CD8-positive, alpha-beta memory T cell (primary cell): ENCODE measurements at regions not wholly inside any gene's neighbourhood (a gene's known extent, or its start where the extent isn't known, plus 50 kb on each side); places are given as distances from the start of the nearest gene placed in this dataset.

ENCODE experiments used
- CTCF ChIA-PET: fragments of 350-600 bp; sonication (Branson Sonifier 250); formaldehyde crosslinking; loops from one replicate; lab custom pipeline; 2021; ENCODE audit warnings: antibody characterized with exemption; lab: Charles Lee
- POLR2A ChIA-PET: fragments of 350-600 bp; sonication (Branson Sonifier 250); formaldehyde crosslinking; loops from one replicate; lab custom pipeline; 2021; ENCODE audit warnings: antibody characterized with exemption; lab: Charles Lee
- DNase-seq, 5 donors: peaks; one replicate each; pipeline versions ENCODE4 v3.0.0 to v3.0.0-alpha.2; 2020 to 2022; ENCODE audit warnings: mixed read lengths in 1 of 5
- H3K27ac ChIP-seq: one replicate; pipeline ENCODE4 v1.7.0; 2013; ENCODE audit warnings: low read depth, mild to moderate bottlenecking, low read length, moderate library complexity
- H3K27me3 ChIP-seq: 2 replicates; pipeline ENCODE4 v1.7.0; 2013; ENCODE audit warnings: low read length, mild to moderate bottlenecking; ENCODE audit not compliant: insufficient read depth, poor library complexity, severe bottlenecking
- H3K36me3 ChIP-seq: 2 replicates; pipeline ENCODE4 v1.7.0; 2013; ENCODE audit warnings: mild to moderate bottlenecking, low read length, moderate library complexity; ENCODE audit not compliant: insufficient read depth
- H3K4me1 ChIP-seq: 2 replicates; pipeline ENCODE4 v1.7.0; 2013; ENCODE audit warnings: mild to moderate bottlenecking, low read length, moderate library complexity; ENCODE audit not compliant: insufficient read depth
- H3K4me3 ChIP-seq: 2 replicates; pipeline ENCODE4 v1.7.0; 2013; ENCODE audit warnings: mild to moderate bottlenecking, low read length
- H3K9me3 ChIP-seq: 2 replicates; pipeline ENCODE4 v1.7.0; 2013; ENCODE audit warnings: mild to moderate bottlenecking, low read length
- H3K27ac Mint-ChIP-seq, 8 donors: one replicate each; pipeline ENCODE4 v1.8.0; 2020 to 2021; ENCODE audit warnings: mixed read lengths in 8 of 8, mild to moderate bottlenecking in 6 of 8, inconsistent platforms in 3 of 8, moderate library complexity in 3 of 8
- H3K27me3 Mint-ChIP-seq, 2 donors: one replicate each; pipeline ENCODE4 v1.8.0; 2020 to 2021; ENCODE audit warnings: mixed read lengths in 2 of 2, mild to moderate bottlenecking in 1 of 2, moderate library complexity in 1 of 2
- H3K36me3 Mint-ChIP-seq, 3 donors: one replicate each; pipeline ENCODE4 v1.8.0; 2020 to 2021; ENCODE audit warnings: mixed read lengths in 3 of 3, inconsistent platforms in 1 of 3, mild to moderate bottlenecking in 1 of 3
- H3K4me1 Mint-ChIP-seq, 3 donors: one replicate each; pipeline ENCODE4 v1.8.0; 2020 to 2021; ENCODE audit warnings: mixed read lengths in 3 of 3, inconsistent platforms in 1 of 3, mild to moderate bottlenecking in 1 of 3
- H3K4me3 Mint-ChIP-seq, 7 donors: one replicate each; pipeline ENCODE4 v1.8.0; 2020 to 2021; ENCODE audit warnings: mixed read lengths in 7 of 7, mild to moderate bottlenecking in 6 of 7, moderate library complexity in 4 of 7, inconsistent platforms in 2 of 7
- H3K9me3 Mint-ChIP-seq, 5 donors: one replicate each; pipeline ENCODE4 v1.8.0; 2020 to 2022; ENCODE audit warnings: mixed read lengths in 5 of 5, mild to moderate bottlenecking in 3 of 5, moderate library complexity in 2 of 5, inconsistent platforms in 1 of 5

DNA sequence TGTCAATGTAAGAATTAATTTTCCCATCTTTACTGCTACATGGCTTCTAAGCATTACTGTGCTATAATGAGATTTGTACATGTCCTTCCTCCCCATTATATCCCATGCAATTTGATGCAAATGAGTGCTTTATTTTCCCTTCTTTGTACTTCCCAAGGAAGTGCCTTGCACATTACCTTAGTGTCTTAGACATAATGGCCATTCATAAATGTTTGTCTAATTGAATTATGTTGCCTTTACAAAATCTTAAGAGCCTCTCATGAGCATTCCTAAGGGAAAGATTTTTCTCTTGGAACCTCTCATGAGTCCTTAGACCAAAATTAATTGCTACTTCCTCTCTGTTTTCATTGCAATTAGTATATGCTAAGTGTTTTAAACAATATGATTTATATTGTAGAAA lies 741.7 kb downstream of the RERGL start:
- peaks cover 5 to 31% (median 15%) of the 10 kb centered on the region in 5 donors for H3K9me3 Mint-ChIP-seq
- ChIA-PET POLR2A (no interaction called here), CTCF (no interaction called here)
- no peaks in the 10 kb centered on the region for H3K36me3 Mint-ChIP-seq
- no peak overlapping the region for H3K4me3 ChIP-seq
- no peak overlapping the region for H3K4me3 Mint-ChIP-seq
- no peaks in the 10 kb centered on the region for H3K9me3 ChIP-seq
- H3K4me1 ChIP-seq = no peaks in the 10 kb centered on the region
- H3K27ac ChIP-seq = no peak overlapping the region
- H3K27me3 ChIP-seq = no peaks in the 10 kb centered on the region
- H3K4me1 Mint-ChIP-seq = no peaks in the 10 kb centered on the region
- H3K36me3 ChIP-seq = no peaks in the 10 kb centered on the region
- no peak overlapping the region for H3K27ac Mint-ChIP-seq
- DNase-seq = no peak
- no peaks in the 10 kb centered on the region for H3K27me3 Mint-ChIP-seq

DNA sequence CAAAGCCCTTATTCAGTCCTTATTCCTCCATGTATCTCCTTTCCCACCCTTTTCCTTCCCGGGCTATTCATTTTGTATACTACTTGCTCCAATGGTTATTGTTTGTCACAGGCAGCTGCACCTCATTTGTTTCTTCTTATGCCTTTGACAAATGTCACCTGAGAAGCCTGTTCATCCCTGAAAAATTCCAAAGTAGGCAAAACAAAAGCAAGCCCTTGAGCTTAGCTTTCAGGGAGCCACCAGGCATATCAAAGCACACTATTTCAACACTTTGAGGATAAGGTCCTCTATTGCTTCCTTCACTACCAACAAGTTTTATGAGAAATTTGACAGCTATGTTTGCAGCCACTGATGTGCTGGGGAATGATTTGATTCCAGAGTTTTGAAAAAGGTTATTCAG lies 738.7 kb upstream of the LMO3 start:
- Histone ChIP-seq H3K27ac (no peak overlapping the region), H3K27me3 (no peaks in the 10 kb centered on the region), H3K9me3 (no peaks in the 10 kb centered on the region), H3K4me3 (no peak overlapping the region), H3K36me3 (no peaks in the 10 kb centered on the region), H3K4me1 (no peaks in the 10 kb centered on the region)
- POLR2A ChIA-PET = no interaction called here
- Mint-ChIP-seq H3K27me3 (no peaks in the 10 kb centered on the region), H3K4me3 (no peak overlapping the region), H3K4me1 (no peaks in the 10 kb centered on the region), H3K27ac (no peak overlapping the region), H3K36me3 (no peaks in the 10 kb centered on the region), H3K9me3 (peaks cover 7 to 36% (median 15%) of the 10 kb centered on the region in 5 donors)
- no peak for DNase-seq
- CTCF ChIA-PET = no interaction called here

DNA sequence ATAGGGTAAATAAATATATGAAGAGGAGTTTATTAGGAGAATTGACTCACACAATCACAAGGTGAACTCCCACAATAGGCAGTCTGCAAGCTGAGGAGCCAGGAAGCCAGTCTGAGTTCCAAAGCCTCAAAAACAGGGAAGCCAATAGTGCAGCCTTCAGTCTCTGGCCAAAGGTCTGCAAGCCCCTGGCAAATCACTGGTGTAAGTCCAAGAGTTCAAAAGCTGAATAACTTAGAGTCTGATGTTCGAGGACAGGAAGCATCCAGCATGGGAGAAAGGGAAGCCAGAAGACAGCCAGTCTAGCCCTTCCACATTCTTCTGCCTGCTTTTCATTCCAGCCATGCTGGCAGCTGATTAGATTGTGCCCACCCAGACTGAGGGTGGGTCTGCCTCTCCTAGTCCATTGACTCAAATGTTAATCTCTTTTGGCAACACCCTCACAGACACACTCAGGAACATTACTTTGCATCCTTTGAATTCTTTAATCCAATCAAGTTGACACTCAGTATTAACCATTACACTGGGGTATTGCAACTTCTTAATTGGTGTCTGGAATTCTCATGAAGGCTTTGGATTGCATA lies 736.5 kb upstream of the LMO3 start:
- ChIA-PET POLR2A (no interaction called here), CTCF (no interaction called here)
- no peaks in the 10 kb centered on the region for H3K36me3 Mint-ChIP-seq
- H3K27me3 Mint-ChIP-seq = no peaks in the 10 kb centered on the region
- Histone ChIP-seq H3K36me3 (no peaks in the 10 kb centered on the region), H3K27ac (no peak overlapping the region), H3K27me3 (no peaks in the 10 kb centered on the region), H3K9me3 (no peaks in the 10 kb centered on the region), H3K4me3 (no peak overlapping the region), H3K4me1 (no peaks in the 10 kb centered on the region)
- H3K9me3 Mint-ChIP-seq = peaks cover 9 to 26% (median 16%) of the 10 kb centered on the region in 5 donors
- H3K27ac Mint-ChIP-seq = no peak overlapping the region
- no peak overlapping the region for H3K4me3 Mint-ChIP-seq
- DNase-seq = no peak
- H3K4me1 Mint-ChIP-seq = no peaks in the 10 kb centered on the region

DNA sequence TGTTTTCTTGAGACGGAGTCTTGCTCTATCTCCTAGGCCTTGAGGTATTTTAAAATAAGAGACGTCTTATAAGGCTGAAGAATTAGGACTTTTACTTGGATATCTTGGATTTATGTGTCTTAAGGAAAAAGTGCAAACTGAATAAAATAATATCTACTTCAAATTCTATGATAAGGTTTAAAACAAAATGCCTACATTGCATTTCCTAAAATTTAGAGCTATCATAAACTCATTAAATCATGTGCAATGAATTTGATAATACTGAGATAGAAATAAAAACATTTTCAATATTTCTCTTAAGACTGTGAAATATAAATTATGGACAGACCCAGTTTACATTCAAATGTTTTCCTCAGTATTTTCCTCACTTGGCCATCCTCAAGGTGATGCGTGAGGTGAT lies 729.5 kb upstream of the LMO3 start:
- no peaks in the 10 kb centered on the region for H3K27me3 Mint-ChIP-seq
- no peak overlapping the region for H3K4me3 Mint-ChIP-seq

DNA sequence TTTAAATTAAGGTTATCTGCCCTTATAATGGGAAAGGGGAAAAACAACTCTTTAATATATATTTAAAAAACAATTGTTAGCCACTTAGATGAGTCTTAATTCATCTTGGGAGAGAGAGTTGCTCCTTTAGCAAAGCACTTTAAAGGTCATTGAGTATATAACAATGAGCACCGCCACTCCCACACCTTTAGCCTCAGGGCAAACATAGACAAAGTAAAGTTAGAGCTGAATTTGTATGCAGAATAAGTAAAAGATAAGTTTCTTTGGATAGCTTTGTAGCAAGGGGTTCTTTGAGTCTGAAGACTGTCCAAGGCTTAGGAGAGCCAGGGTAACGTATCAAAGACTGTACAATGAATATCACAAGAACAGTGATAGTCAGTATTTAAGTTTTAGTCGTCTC lies 728.8 kb upstream of the LMO3 start:
- Mint-ChIP-seq H3K4me3 (no peak overlapping the region), H3K36me3 (no peaks in the 10 kb centered on the region), H3K9me3 (peaks cover 1 to 12% (median 8%) of the 10 kb centered on the region in 5 donors), H3K27ac (no peak overlapping the region), H3K4me1 (no peaks in the 10 kb centered on the region), H3K27me3 (no peaks in the 10 kb centered on the region)
- no peaks in the 10 kb centered on the region for H3K27me3 ChIP-seq
- H3K27ac ChIP-seq = no peak overlapping the region
- no peak overlapping the region for H3K4me3 ChIP-seq
- DNase-seq = no peak
- CTCF ChIA-PET = no interaction called here
- POLR2A ChIA-PET = no interaction called here
- no peaks in the 10 kb centered on the region for H3K4me1 ChIP-seq
- no peaks in the 10 kb centered on the region for H3K9me3 ChIP-seq
- H3K36me3 ChIP-seq = no peaks in the 10 kb centered on the region

More for the DNA sequence above, 729.5 kb upstream of the LMO3 start:
- Histone ChIP-seq H3K27ac (no peak overlapping the region), H3K36me3 (no peaks in the 10 kb centered on the region), H3K4me1 (no peaks in the 10 kb centered on the region), H3K27me3 (no peaks in the 10 kb centered on the region), H3K4me3 (no peak overlapping the region), H3K9me3 (no peaks in the 10 kb centered on the region)
- H3K36me3 Mint-ChIP-seq = no peaks in the 10 kb centered on the region
- DNase-seq = no peak
- no peaks in the 10 kb centered on the region for H3K4me1 Mint-ChIP-seq
- peaks cover 1 to 16% (median 8%) of the 10 kb centered on the region in 5 donors for H3K9me3 Mint-ChIP-seq
- POLR2A ChIA-PET = no interaction called here
- no peak overlapping the region for H3K27ac Mint-ChIP-seq
- CTCF ChIA-PET = no interaction called here

DNA sequence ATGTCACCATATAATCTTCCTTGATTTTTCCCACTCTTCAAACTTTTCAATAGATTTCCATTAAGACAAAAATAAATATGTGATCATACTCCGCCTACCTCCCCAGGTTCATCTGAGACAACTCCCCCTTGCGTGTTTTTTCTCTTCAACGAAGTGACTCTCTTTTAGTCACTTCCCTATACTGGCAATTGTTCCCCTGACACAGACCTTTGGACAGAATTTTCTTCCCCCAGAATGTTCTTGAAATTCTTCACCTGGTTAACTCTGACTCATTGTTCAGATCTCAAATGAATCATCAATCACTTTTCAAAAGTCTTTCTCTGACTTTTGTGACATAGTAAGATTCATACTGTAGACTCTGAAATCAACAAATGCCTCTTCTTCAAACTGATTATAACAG lies 727.3 kb upstream of the LMO3 start:
- no peak overlapping the region for H3K27ac Mint-ChIP-seq
- H3K36me3 ChIP-seq = no peaks in the 10 kb centered on the region
- POLR2A ChIA-PET = no interaction called here
- DNase-seq = no peak
- CTCF ChIA-PET = no interaction called here
- H3K36me3 Mint-ChIP-seq = no peaks in the 10 kb centered on the region
- H3K4me1 ChIP-seq = no peaks in the 10 kb centered on the region
- H3K27me3 ChIP-seq = no peaks in the 10 kb centered on the region
- no peaks in the 10 kb centered on the region for H3K9me3 ChIP-seq
- no peaks in the 10 kb centered on the region for H3K27me3 Mint-ChIP-seq
- H3K9me3 Mint-ChIP-seq = peaks cover 0 to 10% (median 8%) of the 10 kb centered on the region in 5 donors
- H3K27ac ChIP-seq = no peak overlapping the region
- H3K4me3 ChIP-seq = no peak overlapping the region
- H3K4me3 Mint-ChIP-seq = no peak overlapping the region
- H3K4me1 Mint-ChIP-seq = no peaks in the 10 kb centered on the region

DNA sequence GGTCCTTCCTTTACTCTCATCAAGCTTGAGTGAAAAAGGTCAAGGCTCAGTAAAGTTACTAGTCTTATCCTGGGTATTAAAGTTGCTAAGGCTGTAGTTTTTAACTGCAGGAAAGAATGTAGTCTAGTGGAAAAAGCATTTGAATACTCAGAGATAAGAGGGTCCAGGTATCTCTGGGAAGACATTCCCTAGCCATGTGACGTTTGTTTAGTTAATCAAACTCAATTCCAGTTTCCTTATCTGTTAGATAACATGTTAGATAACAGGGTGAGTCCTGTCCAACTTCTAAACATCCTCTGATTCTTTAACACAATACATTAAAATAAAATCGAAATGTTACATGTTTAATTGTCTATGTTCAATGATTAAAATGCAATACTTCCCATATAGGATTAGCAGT lies 720.7 kb upstream of the LMO3 start:
- no peak overlapping the region for H3K27ac ChIP-seq
- no peaks in the 10 kb centered on the region for H3K27me3 ChIP-seq
- H3K36me3 ChIP-seq = no peaks in the 10 kb centered on the region
- no peaks in the 10 kb centered on the region for H3K36me3 Mint-ChIP-seq
- DNase-seq = no peak
- POLR2A ChIA-PET = no interaction called here
- no peaks in the 10 kb centered on the region for H3K27me3 Mint-ChIP-seq
- no peaks in the 10 kb centered on the region for H3K9me3 ChIP-seq
- H3K4me1 ChIP-seq = no peaks in the 10 kb centered on the region
- CTCF ChIA-PET = no interaction called here
- no peak overlapping the region for H3K4me3 ChIP-seq
- H3K27ac Mint-ChIP-seq = no peak overlapping the region
- H3K4me1 Mint-ChIP-seq = no peaks in the 10 kb centered on the region
- H3K4me3 Mint-ChIP-seq = no peak overlapping the region
- H3K9me3 Mint-ChIP-seq = peaks cover 0 to 16% (median 12%) of the 10 kb centered on the region in 5 donors

DNA sequence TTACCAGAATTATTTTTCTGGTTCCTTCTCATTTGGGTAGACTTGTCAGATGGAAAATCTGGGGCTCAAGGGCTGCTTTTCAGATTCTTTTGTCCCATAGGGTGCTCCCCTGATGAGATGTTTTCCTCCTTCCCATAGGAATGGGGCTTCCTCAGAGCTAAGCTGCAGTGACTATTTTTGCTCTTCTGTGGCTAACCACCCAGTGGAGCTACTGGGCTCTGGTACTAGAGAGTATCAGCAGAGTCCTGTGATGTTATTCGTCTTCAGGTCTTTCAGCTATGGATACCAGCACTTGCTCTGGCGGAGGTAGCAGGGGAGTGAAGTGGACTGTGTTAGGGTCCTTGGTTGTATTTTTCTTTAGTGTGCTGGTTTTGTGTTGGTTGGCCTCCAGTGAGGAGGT lies 716.1 kb upstream of the LMO3 start:
- H3K4me3 ChIP-seq = no peak overlapping the region
- H3K27ac ChIP-seq = no peak overlapping the region
- Mint-ChIP-seq H3K27me3 (no peaks in the 10 kb centered on the region), H3K9me3 (peaks cover 3 to 25% (median 18%) of the 10 kb centered on the region in 5 donors), H3K4me1 (no peaks in the 10 kb centered on the region), H3K4me3 (no peak overlapping the region), H3K36me3 (no peaks in the 10 kb centered on the region), H3K27ac (no peak overlapping the region)
- POLR2A ChIA-PET = no interaction called here
- no peaks in the 10 kb centered on the region for H3K27me3 ChIP-seq
- H3K4me1 ChIP-seq = no peaks in the 10 kb centered on the region
- CTCF ChIA-PET = no interaction called here
- no peaks in the 10 kb centered on the region for H3K9me3 ChIP-seq
- DNase-seq = no peak
- H3K36me3 ChIP-seq = no peaks in the 10 kb centered on the region
